ENCODE measurements at regions not wholly inside any gene's neighbourhood (a gene's known extent, or its start where the extent isn't known, plus 50 kb on each side); places are given as distances from the start of the nearest gene placed in this dataset.

GRCh38 chr2:16716024-16716423 is 50.4 kb upstream of the CYRIA start:
- no peak for DNase-seq

Data from CD4-positive, alpha-beta T cell treated with Interleukin-17A for 1 hour (primary cell).